Activated CD4-positive, alpha-beta T cell treated with anti-CD3 and anti-CD28 coated beads for 48 hours (primary cell): ENCODE measurements at regions not wholly inside any gene's neighbourhood (a gene's known extent, or its start where the extent isn't known, plus 50 kb on each side); places are given as distances from the start of the nearest gene placed in this dataset.

ENCODE experiments used
- DNase-seq: peaks from one replicate; pipeline ENCODE4 v3.0.0-alpha.2; 2020

GRCh38 chr6:156560476-156560875, 216.7 kb upstream of the ARID1B start:
- no peak for DNase-seq

- DNase-seq: no peak
These were observed 218.0 kb upstream of the ARID1B start for GRCh38 chr6:156559162-156559690.

GRCh38 chr6:156557911-156558259, 219.3 kb upstream of the ARID1B start:
- no peak for DNase-seq

GRCh38 chr6:156557251-156557910, 219.8 kb upstream of the ARID1B start:
- no peak for DNase-seq

- DNase-seq: no peak
These were observed 220.4 kb upstream of the ARID1B start for GRCh38 chr6:156556811-156557210.

- no peak for DNase-seq
These were observed 222.1 kb upstream of the ARID1B start for GRCh38 chr6:156555116-156555515.

GRCh38 chr6:156554160-156554559, 223.0 kb upstream of the ARID1B start:
- DNase-seq: no peak

GRCh38 chr6:156552849-156553248, 224.3 kb upstream of the ARID1B start:
- no peak for DNase-seq

GRCh38 chr6:156550949-156551348, 226.2 kb upstream of the ARID1B start:
- no peak for DNase-seq

GRCh38 chr6:156545931-156546330, 231.2 kb upstream of the ARID1B start:
- no peak for DNase-seq

- DNase-seq: no peak
These were observed 232.2 kb upstream of the ARID1B start for GRCh38 chr6:156545021-156545420.

GRCh38 chr6:156544046-156544445, 233.1 kb upstream of the ARID1B start:
- no peak for DNase-seq

- no peak for DNase-seq
These were observed 233.7 kb upstream of the ARID1B start for GRCh38 chr6:156543431-156543830.

- DNase-seq: no peak
These were observed 238.1 kb upstream of the ARID1B start for GRCh38 chr6:156538875-156539660.

- no peak for DNase-seq
These were observed 242.6 kb upstream of the ARID1B start for GRCh38 chr6:156534594-156534993.

- no peak for DNase-seq
These were observed 243.2 kb upstream of the ARID1B start for GRCh38 chr6:156533872-156534524.

- no peak for DNase-seq
These were observed 251.1 kb upstream of the ARID1B start for GRCh38 chr6:156526081-156526480.

- DNase-seq: no peak
These were observed 251.6 kb upstream of the ARID1B start for GRCh38 chr6:156525541-156525940.

GRCh38 chr6:156519940-156520339, 257.2 kb upstream of the ARID1B start:
- no peak for DNase-seq

- DNase-seq: no peak
These were observed 260.1 kb upstream of the ARID1B start for GRCh38 chr6:156517088-156517487.

- DNase-seq: no peak
These were observed 261.9 kb upstream of the ARID1B start for GRCh38 chr6:156515242-156515641.

- DNase-seq: no peak
These were observed 263.7 kb upstream of the ARID1B start for GRCh38 chr6:156513504-156513903.

- no peak for DNase-seq
These were observed 265.6 kb upstream of the ARID1B start for GRCh38 chr6:156511570-156511969.

- DNase-seq: no peak
These were observed 266.1 kb upstream of the ARID1B start for GRCh38 chr6:156511051-156511450.
